ENCODE measurements at regions not wholly inside any gene's neighbourhood (a gene's known extent, or its start where the extent isn't known, plus 50 kb on each side); places are given as distances from the start of the nearest gene placed in this dataset.

GRCh38 chr3:72299823-72300222 lies 514.9 kb upstream of the PROK2 start:
- Mint-ChIP-seq H3K4me1 (ENCODE audit: low read depth) (no peaks in the 10 kb centered on the region), H3K36me3 (ENCODE audit: low read depth) (no peaks in the 10 kb centered on the region), H3K9me3 (no peaks in the 10 kb centered on the region), H3K27ac (no peak overlapping the region), H3K4me3 (no peak overlapping the region), H3K27me3 (ENCODE audit: insufficient read depth) (peaks cover 6% of the 10 kb centered on the region)
- no peak for DNase-seq (ENCODE audit: low spot score)
- intact Hi-C loops (cut with micrococcal nuclease) = no loop called here

GRCh38 chr3:72299321-72299802 lies 514.4 kb upstream of the PROK2 start:
- H3K36me3 Mint-ChIP-seq (ENCODE audit: low read depth) = no peaks in the 10 kb centered on the region
- no peaks in the 10 kb centered on the region for H3K9me3 Mint-ChIP-seq
- DNase-seq (ENCODE audit: low spot score) = no peak
- H3K27me3 Mint-ChIP-seq (ENCODE audit: insufficient read depth) = peaks cover 6% of the 10 kb centered on the region
- no peaks in the 10 kb centered on the region for H3K4me1 Mint-ChIP-seq (ENCODE audit: low read depth)
- no peak overlapping the region for H3K27ac Mint-ChIP-seq
- H3K4me3 Mint-ChIP-seq = no peak overlapping the region
- intact Hi-C loops (cut with micrococcal nuclease) = no loop called here

GRCh38 chr3:72298201-72299152 lies 513.5 kb upstream of the PROK2 start:
- Mint-ChIP-seq H3K4me3 (no peak overlapping the region), H3K4me1 (ENCODE audit: low read depth) (no peaks in the 10 kb centered on the region), H3K27me3 (ENCODE audit: insufficient read depth) (peaks cover 9% of the 10 kb centered on the region), H3K9me3 (no peaks in the 10 kb centered on the region), H3K27ac (no peak overlapping the region), H3K36me3 (ENCODE audit: low read depth) (no peaks in the 10 kb centered on the region)
- no peak for DNase-seq (ENCODE audit: low spot score)
- intact Hi-C loops (cut with micrococcal nuclease) = no loop called here

GRCh38 chr3:72297481-72297880 lies 512.5 kb upstream of the PROK2 start:
- no peak overlapping the region for H3K27ac Mint-ChIP-seq
- no peak overlapping the region for H3K4me3 Mint-ChIP-seq
- intact Hi-C loops (cut with micrococcal nuclease) = no loop called here
- no peaks in the 10 kb centered on the region for H3K36me3 Mint-ChIP-seq (ENCODE audit: low read depth)
- H3K4me1 Mint-ChIP-seq (ENCODE audit: low read depth) = no peaks in the 10 kb centered on the region
- H3K9me3 Mint-ChIP-seq = no peaks in the 10 kb centered on the region
- H3K27me3 Mint-ChIP-seq (ENCODE audit: insufficient read depth) = peaks cover 9% of the 10 kb centered on the region
- no peak for DNase-seq (ENCODE audit: low spot score)

GRCh38 chr3:72296477-72297111 lies 511.6 kb upstream of the PROK2 start:
- intact Hi-C loops (cut with micrococcal nuclease) = no loop called here
- no peak for DNase-seq (ENCODE audit: low spot score)
- Mint-ChIP-seq H3K27ac (no peak overlapping the region), H3K27me3 (ENCODE audit: insufficient read depth) (peaks cover 13% of the 10 kb centered on the region), H3K4me3 (no peak overlapping the region), H3K4me1 (ENCODE audit: low read depth) (no peaks in the 10 kb centered on the region), H3K9me3 (no peaks in the 10 kb centered on the region), H3K36me3 (ENCODE audit: low read depth) (no peaks in the 10 kb centered on the region)

- intact Hi-C loops (cut with micrococcal nuclease) = no loop called here
- Mint-ChIP-seq H3K27ac (no peak overlapping the region), H3K4me1 (ENCODE audit: low read depth) (no peaks in the 10 kb centered on the region), H3K36me3 (ENCODE audit: low read depth) (no peaks in the 10 kb centered on the region), H3K9me3 (no peaks in the 10 kb centered on the region), H3K27me3 (ENCODE audit: insufficient read depth) (peaks cover 12% of the 10 kb centered on the region), H3K4me3 (no peak overlapping the region)
- no peak for DNase-seq (ENCODE audit: low spot score)
These were observed 511.1 kb upstream of the PROK2 start for GRCh38 chr3:72295962-72296450.

GRCh38 chr3:72295276-72295961 lies 510.5 kb upstream of the PROK2 start:
- Mint-ChIP-seq H3K27ac (no peak overlapping the region), H3K4me1 (ENCODE audit: low read depth) (no peaks in the 10 kb centered on the region), H3K36me3 (ENCODE audit: low read depth) (no peaks in the 10 kb centered on the region), H3K4me3 (no peak overlapping the region), H3K9me3 (no peaks in the 10 kb centered on the region), H3K27me3 (ENCODE audit: insufficient read depth) (peaks cover 12% of the 10 kb centered on the region)
- intact Hi-C loops (cut with micrococcal nuclease) = no loop called here
- no peak for DNase-seq (ENCODE audit: low spot score)

- Mint-ChIP-seq H3K27ac (no peak overlapping the region), H3K4me3 (no peak overlapping the region), H3K36me3 (ENCODE audit: low read depth) (no peaks in the 10 kb centered on the region), H3K9me3 (no peaks in the 10 kb centered on the region), H3K27me3 (ENCODE audit: insufficient read depth) (peaks cover 13% of the 10 kb centered on the region), H3K4me1 (ENCODE audit: low read depth) (peaks cover 11% of the 10 kb centered on the region)
- no peak for DNase-seq (ENCODE audit: low spot score)
- intact Hi-C loops (cut with micrococcal nuclease) = no loop called here
These were observed 506.1 kb upstream of the PROK2 start for GRCh38 chr3:72290859-72291638.

GRCh38 chr3:72289692-72290071 lies 504.7 kb upstream of the PROK2 start:
- H3K36me3 Mint-ChIP-seq (ENCODE audit: low read depth) = no peaks in the 10 kb centered on the region
- peaks cover 11% of the 10 kb centered on the region for H3K4me1 Mint-ChIP-seq (ENCODE audit: low read depth)
- H3K9me3 Mint-ChIP-seq = no peaks in the 10 kb centered on the region
- no peak overlapping the region for H3K27ac Mint-ChIP-seq
- intact Hi-C loops (cut with micrococcal nuclease) = no loop called here
- H3K4me3 Mint-ChIP-seq = no peak overlapping the region
- peaks cover 13% of the 10 kb centered on the region for H3K27me3 Mint-ChIP-seq (ENCODE audit: insufficient read depth)
- DNase-seq (ENCODE audit: low spot score) = no peak

- intact Hi-C loops (cut with micrococcal nuclease) = no loop called here
- Mint-ChIP-seq H3K27me3 (ENCODE audit: insufficient read depth) (peaks cover 11% of the 10 kb centered on the region), H3K4me1 (ENCODE audit: low read depth) (peaks cover 11% of the 10 kb centered on the region), H3K9me3 (no peaks in the 10 kb centered on the region), H3K27ac (no peak overlapping the region), H3K4me3 (no peak overlapping the region), H3K36me3 (ENCODE audit: low read depth) (no peaks in the 10 kb centered on the region)
- no peak for DNase-seq (ENCODE audit: low spot score)
These were observed 504.2 kb upstream of the PROK2 start for GRCh38 chr3:72288955-72289691.

- H3K27ac Mint-ChIP-seq = no peak overlapping the region
These were observed 503.0 kb upstream of the PROK2 start for GRCh38 chr3:72287956-72288355.

GRCh38 chr3:72285502-72285901 lies 500.6 kb upstream of the PROK2 start:
- DNase-seq (ENCODE audit: low spot score) = no peak
- peaks cover 8% of the 10 kb centered on the region for H3K27me3 Mint-ChIP-seq (ENCODE audit: insufficient read depth)
- peaks cover 2% of the 10 kb centered on the region for H3K36me3 Mint-ChIP-seq (ENCODE audit: low read depth)
- H3K4me1 Mint-ChIP-seq (ENCODE audit: low read depth) = peaks cover 11% of the 10 kb centered on the region
- H3K4me3 Mint-ChIP-seq = no peak overlapping the region
- H3K9me3 Mint-ChIP-seq = peaks cover 12% of the 10 kb centered on the region
- intact Hi-C loops (cut with micrococcal nuclease) = no loop called here
- no peak overlapping the region for H3K27ac Mint-ChIP-seq

More at GRCh38 chr3:72287956-72288355, 503.0 kb upstream of the PROK2 start:
- H3K4me1 Mint-ChIP-seq (ENCODE audit: low read depth) = peaks cover 11% of the 10 kb centered on the region
- intact Hi-C loops (cut with micrococcal nuclease) = no loop called here
- DNase-seq (ENCODE audit: low spot score) = no peak
- H3K36me3 Mint-ChIP-seq (ENCODE audit: low read depth) = no peaks in the 10 kb centered on the region
- H3K4me3 Mint-ChIP-seq = no peak overlapping the region
- H3K9me3 Mint-ChIP-seq = peaks cover 5% of the 10 kb centered on the region
- peaks cover 10% of the 10 kb centered on the region for H3K27me3 Mint-ChIP-seq (ENCODE audit: insufficient read depth)

All from activated T-helper 1 cell treated with anti-CD3 and anti-CD28 coated beads, Interleukin-12 subunit alpha, Interleukin-12 subunit beta, Interleukin-2, Interleukin-4 antibody, amounts not matched to agents 30 ng/mL and 10 ng/mL and 1 ng/mL, durations not matched to agents 14 hours and 24 hours and 36 hours (primary cell).